Epithelial cell of esophagus (primary cell): ENCODE measurements at regions not wholly inside any gene's neighbourhood (a gene's known extent, or its start where the extent isn't known, plus 50 kb on each side); places are given as distances from the start of the nearest gene placed in this dataset.

ENCODE experiments used
- DNase-seq: peaks from one replicate; pipeline ENCODE4 v3.0.0; 2010; ENCODE audit warnings: low read depth
- H3K4me3 ChIP-seq: 2 replicates; pipeline ENCODE4 v1.5.1; 2011; ENCODE audit warnings: mild to moderate bottlenecking, low read length, control low read depth
- TF ChIP-seq, protein P1 (sequence below): IDR thresholded peaks from 2 replicates; pipeline ENCODE4 v1.5.1; 2011; ENCODE audit warnings: low read depth, mild to moderate bottlenecking, low read length, control low read depth, inconsistent platforms; ENCODE audit not compliant: insufficient read depth; ENCODE audit errors: missing control alignments

DNA sequence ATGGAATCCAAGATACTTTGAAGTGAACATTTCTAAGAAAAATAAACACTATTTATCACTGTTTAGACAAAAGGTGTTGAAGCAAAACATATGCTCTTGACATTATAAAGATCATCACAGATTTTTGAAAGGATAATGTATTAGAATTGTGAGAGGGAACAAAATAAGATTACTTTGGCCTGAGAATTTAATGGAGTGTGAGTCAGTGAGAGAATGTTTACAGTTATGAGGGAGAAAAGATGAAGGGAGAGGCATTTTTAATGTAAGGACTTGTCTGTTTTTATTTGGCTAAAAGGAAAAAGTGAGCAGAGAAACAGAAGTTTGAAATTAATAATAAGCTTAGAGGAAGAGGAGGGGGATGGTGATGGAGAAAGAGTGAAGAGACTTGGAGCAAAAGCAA, 1010.1 kb downstream of the EFNA5 start:
- no peak for DNase-seq

DNA sequence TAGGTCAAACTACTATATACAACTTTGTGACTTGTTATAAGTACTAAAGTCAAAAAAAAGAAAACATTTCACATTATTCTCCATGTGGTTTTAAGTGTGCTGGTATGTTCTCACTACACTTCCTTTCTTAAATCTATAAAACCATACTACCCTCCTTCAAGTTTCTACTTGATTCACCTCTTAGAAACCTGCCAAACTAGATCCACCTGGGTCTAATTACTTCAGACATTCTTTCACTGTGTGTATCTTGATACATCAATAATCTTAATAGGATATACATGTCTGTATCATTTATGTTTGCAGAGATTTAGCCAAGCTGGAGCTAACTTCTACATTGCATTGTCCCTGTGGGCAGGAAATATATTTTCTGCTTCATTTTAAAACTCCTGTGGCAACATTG, 1012.6 kb downstream of the EFNA5 start:
- TF ChIP-seq, protein P1, sequence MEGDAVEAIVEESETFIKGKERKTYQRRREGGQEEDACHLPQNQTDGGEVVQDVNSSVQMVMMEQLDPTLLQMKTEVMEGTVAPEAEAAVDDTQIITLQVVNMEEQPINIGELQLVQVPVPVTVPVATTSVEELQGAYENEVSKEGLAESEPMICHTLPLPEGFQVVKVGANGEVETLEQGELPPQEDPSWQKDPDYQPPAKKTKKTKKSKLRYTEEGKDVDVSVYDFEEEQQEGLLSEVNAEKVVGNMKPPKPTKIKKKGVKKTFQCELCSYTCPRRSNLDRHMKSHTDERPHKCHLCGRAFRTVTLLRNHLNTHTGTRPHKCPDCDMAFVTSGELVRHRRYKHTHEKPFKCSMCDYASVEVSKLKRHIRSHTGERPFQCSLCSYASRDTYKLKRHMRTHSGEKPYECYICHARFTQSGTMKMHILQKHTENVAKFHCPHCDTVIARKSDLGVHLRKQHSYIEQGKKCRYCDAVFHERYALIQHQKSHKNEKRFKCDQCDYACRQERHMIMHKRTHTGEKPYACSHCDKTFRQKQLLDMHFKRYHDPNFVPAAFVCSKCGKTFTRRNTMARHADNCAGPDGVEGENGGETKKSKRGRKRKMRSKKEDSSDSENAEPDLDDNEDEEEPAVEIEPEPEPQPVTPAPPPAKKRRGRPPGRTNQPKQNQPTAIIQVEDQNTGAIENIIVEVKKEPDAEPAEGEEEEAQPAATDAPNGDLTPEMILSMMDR: no peak
- peak; percentile 82 for DNase-seq
- no peak overlapping the region for H3K4me3 ChIP-seq

More for the DNA sequence above, 1010.1 kb downstream of the EFNA5 start:
- TF ChIP-seq, protein P1: no peak
- H3K4me3 ChIP-seq: no peak overlapping the region

DNA sequence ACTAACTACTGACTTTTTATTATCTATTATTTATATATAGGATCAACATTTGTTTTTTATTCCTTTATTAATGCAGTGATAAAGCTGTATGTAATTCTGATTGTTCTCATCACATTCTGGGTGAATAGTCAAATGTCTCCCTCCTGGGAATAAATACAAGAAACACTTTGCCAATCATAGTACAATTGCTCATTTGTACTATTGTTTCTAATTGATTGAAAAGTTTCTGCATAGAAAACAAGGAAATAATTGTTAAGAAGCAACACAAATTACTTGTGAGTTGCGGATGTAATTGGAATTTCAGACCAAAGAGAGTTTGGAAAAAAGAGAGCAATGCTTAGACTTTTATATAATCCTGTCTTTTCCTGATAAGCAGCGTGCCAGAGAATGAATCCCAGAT, 1013.9 kb downstream of the EFNA5 start:
- H3K4me3 ChIP-seq: no peak overlapping the region
- DNase-seq: no peak
- TF ChIP-seq, protein P1: no peak

DNA sequence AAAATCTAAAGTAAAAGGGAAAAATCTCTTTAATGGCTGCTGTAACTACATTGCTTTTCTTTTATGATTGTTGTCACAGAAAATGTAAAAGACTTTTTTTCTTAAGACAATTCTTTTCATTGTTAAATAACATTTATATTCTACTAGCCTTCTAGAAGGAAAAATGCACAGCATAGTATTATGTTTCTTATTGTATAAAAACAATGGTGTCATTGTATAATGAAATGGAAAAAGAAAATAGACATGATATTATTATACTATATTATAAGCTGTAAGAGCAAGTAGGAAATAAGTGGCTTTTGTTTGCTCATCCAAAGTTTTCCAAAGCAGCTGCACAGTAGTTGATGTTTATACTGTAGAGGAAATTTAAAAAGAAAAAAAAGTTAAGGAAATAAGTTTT, 1021.7 kb downstream of the EFNA5 start:
- H3K4me3 ChIP-seq: no peak overlapping the region
- no peak for DNase-seq
- TF ChIP-seq, protein P1: no peak

DNA sequence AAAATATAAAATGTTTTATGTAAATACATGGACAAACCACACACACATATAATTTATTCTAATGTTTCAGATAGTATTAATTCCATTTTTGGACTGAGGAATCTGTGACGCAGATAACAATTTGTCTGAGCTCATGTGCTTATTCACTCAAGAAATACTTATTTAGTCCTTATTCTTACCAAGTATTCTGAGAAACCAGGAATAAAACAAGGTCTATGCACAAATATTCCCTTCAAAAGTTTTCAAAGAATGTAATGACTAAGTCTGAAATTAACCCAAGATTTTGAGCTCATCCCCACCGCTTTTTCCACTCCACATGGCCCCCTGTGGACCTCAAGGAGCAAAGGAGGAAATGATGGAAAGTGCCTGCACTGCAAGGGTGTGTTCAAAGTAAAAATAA, 1022.3 kb downstream of the EFNA5 start:
- DNase-seq: no peak
- no peak overlapping the region for H3K4me3 ChIP-seq
- TF ChIP-seq, protein P1: no peak

DNA sequence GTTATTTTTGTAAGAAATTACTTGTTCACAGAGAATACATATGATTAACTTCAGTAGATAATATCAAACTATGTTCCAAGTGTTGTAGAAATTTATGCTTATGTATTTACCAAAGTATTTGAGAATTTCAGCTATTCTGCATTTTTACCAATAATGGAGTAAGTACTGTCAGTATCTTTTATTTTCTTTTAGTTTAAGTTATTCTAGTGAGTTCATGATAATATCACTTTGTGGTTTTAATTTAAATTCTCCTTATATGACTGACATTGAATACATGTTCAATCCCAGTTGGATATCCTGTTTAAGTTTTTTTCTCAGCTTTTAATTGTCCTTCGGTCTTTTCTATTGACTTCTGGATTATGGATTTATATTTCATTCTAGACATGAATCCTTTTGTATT, 1024.6 kb downstream of the EFNA5 start:
- TF ChIP-seq, protein P1: no peak

DNA sequence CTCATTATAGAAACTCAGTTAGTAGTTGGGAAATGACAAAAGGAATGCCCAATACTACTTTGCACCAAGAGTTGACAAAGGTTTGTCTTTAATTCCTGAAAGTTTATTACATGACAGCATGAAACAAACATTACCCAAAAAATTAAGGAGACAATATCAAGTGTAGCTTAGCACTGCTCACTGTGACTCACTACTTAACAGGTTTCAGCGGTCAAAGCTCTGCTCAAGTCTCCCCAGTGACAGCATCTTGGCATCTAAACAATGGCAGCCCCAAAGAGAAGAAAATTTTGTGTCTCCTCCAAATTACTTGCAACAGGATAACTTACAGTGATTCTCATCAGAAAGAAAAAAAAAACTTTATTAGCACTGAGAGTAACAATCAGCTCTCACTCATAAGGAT, 1030.2 kb downstream of the EFNA5 start:
- peak; percentile 25 for DNase-seq
- TF ChIP-seq, protein P1: no peak
- H3K4me3 ChIP-seq: no peak overlapping the region

More for the DNA sequence above, 1024.6 kb downstream of the EFNA5 start:
- H3K4me3 ChIP-seq: no peak overlapping the region
- no peak for DNase-seq
